Fibroblast of skin of left quadriceps (primary cell): ENCODE measurements at regions not wholly inside any gene's neighbourhood (a gene's known extent, or its start where the extent isn't known, plus 50 kb on each side); places are given as distances from the start of the nearest gene placed in this dataset.

Experiments
- DNase-seq, 2 experiments: peaks; one replicate each; pipeline ENCODE4 v3.0.0-alpha.2; 2013; ENCODE audit warnings: low read depth in 2 of 2

GRCh38 chr6:11926594-11927407 lies 85.3 kb upstream of the HIVEP1 start:
- no peak for DNase-seq

GRCh38 chr6:11925805-11926204 lies 86.3 kb upstream of the HIVEP1 start:
- no peak for DNase-seq

- DNase-seq, result peak; percentile 21 to 22
Observed at GRCh38 chr6:11923621-11924020, 88.5 kb upstream of the HIVEP1 start.

GRCh38 chr6:11922901-11923300 lies 89.2 kb upstream of the HIVEP1 start:
- no peak for DNase-seq

- no peak for DNase-seq
Observed at GRCh38 chr6:11921751-11922150, 90.4 kb upstream of the HIVEP1 start.

- peak; percentile 62 to 67 for DNase-seq
Observed at GRCh38 chr6:11921017-11921438, 91.1 kb upstream of the HIVEP1 start.

GRCh38 chr6:11920566-11920965 lies 91.5 kb upstream of the HIVEP1 start:
- DNase-seq, result no peak

GRCh38 chr6:11919771-11920440 lies 92.2 kb upstream of the HIVEP1 start:
- DNase-seq, result no peak

- DNase-seq, result no peak
Observed at GRCh38 chr6:11918739-11919605, 93.1 kb upstream of the HIVEP1 start.

- DNase-seq, result peak; percentile 43 to 47
Observed at GRCh38 chr6:11917951-11918738, 94.0 kb upstream of the HIVEP1 start.

- DNase-seq, result no peak
Observed at GRCh38 chr6:11912420-11912819, 99.7 kb upstream of the HIVEP1 start.

GRCh38 chr6:11911538-11911937 lies 100.6 kb upstream of the HIVEP1 start:
- DNase-seq, result peak; percentile 50 to 53

- peak; percentile 60 to 62 for DNase-seq
Observed at GRCh38 chr6:11909696-11910132, 102.4 kb upstream of the HIVEP1 start.

- no peak for DNase-seq
Observed at GRCh38 chr6:11908436-11909105, 103.5 kb upstream of the HIVEP1 start.

- no peak for DNase-seq
Observed at GRCh38 chr6:11903645-11904044, 108.5 kb upstream of the HIVEP1 start.

GRCh38 chr6:11902527-11902926 lies 109.6 kb upstream of the HIVEP1 start:
- DNase-seq, result no peak

GRCh38 chr6:11900662-11901598 lies 111.2 kb upstream of the HIVEP1 start:
- no peak for DNase-seq

GRCh38 chr6:11899645-11900044 lies 112.5 kb upstream of the HIVEP1 start:
- no peak for DNase-seq

GRCh38 chr6:11894212-11894611 lies 115.6 kb upstream of the ADTRP start:
- no peak for DNase-seq

GRCh38 chr6:11891547-11891946 lies 112.9 kb upstream of the ADTRP start:
- no peak for DNase-seq
